HepG2 (cell line): ENCODE measurements at regions not wholly inside any gene's neighbourhood (a gene's known extent, or its start where the extent isn't known, plus 50 kb on each side); places are given as distances from the start of the nearest gene placed in this dataset.

ENCODE experiments used
- CTCF ChIP-seq: sonication (generic); formaldehyde crosslinking; IDR thresholded peaks from 2 replicates; pipeline ENCODE4 v1.5.0; 2020; ENCODE audit warnings: mild to moderate bottlenecking, missing genetic modification reagents, moderate library complexity
- EP300 ChIP-seq, 3 experiments: sonication (generic) in 1 of 3; formaldehyde crosslinking in 1 of 3; IDR thresholded peaks; 2 replicates each; pipeline versions ENCODE4 v1.5.1 to v1.6.1; 2011 to 2020; ENCODE audit warnings: low read depth in 2 of 3, low read length in 2 of 3, borderline replicate concordance in 1 of 3, improper control_type of control experiment in 1 of 3, mild to moderate bottlenecking in 1 of 3, missing genetic modification reagents in 1 of 3, moderate library complexity in 1 of 3
- FOXA3 ChIP-seq: IDR thresholded peaks from 2 replicates; pipeline ENCODE4 v1.6.1; 2016; ENCODE audit warnings: missing genetic modification reagents, missing compliant biosample characterization
- KLF15 ChIP-seq: sonication (generic); formaldehyde crosslinking; IDR thresholded peaks from 2 replicates; pipeline ENCODE4 v1.8.1; 2023; ENCODE audit warnings: borderline replicate concordance, mild to moderate bottlenecking, inconsistent platforms, missing genetic modification reagents, mixed read lengths
- MNT ChIP-seq: fragments of 450-650 bp; IDR thresholded peaks from 2 replicates; pipeline ENCODE4 v1.6.1; 2016
- ZNF496 ChIP-seq: sonication (generic); formaldehyde crosslinking; IDR thresholded peaks from 2 replicates; pipeline ENCODE4 v1.8.1; 2023; ENCODE audit warnings: mild to moderate bottlenecking, moderate library complexity, missing genetic modification reagents; ENCODE audit not compliant: insufficient replicate concordance
- ZNF639 ChIP-seq: conservative IDR thresholded peaks from 2 replicates; pipeline ENCODE4 v1.6.1; 2018; ENCODE audit warnings: missing genetic modification reagents
- TF ChIP-seq, protein P1 (sequence below): sonication (generic); formaldehyde crosslinking; IDR thresholded peaks from 2 replicates; pipeline ENCODE4 v1.4.0; 2020; ENCODE audit warnings: missing genetic modification reagents
- TF ChIP-seq, protein P2 (sequence below): IDR thresholded peaks from 2 replicates; pipeline ENCODE4 v1.6.1; 2018; ENCODE audit warnings: missing genetic modification reagents

DNA sequence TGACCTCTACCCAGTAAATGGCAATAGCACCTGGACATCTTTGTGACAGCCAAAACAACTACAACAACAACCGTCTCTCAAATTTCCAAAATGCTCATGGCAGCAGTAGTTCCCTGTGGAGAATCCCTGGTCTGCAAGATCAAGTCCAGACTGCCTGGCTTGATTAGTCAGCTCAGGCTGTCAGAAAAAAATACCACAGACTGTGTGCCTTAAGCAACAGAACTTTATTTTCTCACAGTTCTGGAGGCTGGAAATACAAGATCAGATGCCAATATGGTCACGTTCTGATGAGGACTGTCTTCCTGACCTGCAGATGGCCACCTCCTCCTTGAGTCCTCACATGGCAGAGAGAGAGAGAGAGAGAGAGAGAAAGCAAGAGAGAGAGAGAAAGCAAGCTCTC lies 52.3 kb upstream of the MOCS2 start:
- TF ChIP-seq, protein P1, sequence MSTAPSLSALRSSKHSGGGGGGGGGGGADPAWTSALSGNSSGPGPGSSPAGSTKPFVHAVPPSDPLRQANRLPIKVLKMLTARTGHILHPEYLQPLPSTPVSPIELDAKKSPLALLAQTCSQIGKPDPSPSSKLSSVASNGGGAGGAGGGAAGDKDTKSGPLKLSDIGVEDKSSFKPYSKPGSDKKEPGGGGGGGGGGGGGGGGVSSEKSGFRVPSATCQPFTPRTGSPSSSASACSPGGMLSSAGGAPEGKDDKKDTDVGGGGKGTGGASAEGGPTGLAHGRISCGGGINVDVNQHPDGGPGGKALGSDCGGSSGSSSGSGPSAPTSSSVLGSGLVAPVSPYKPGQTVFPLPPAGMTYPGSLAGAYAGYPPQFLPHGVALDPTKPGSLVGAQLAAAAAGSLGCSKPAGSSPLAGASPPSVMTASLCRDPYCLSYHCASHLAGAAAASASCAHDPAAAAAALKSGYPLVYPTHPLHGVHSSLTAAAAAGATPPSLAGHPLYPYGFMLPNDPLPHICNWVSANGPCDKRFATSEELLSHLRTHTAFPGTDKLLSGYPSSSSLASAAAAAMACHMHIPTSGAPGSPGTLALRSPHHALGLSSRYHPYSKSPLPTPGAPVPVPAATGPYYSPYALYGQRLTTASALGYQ: no peak
- TF ChIP-seq ZNF496 (no peak), ZNF639 (CRISPR knock-in tag) (no peak), MNT (no peak), KLF15 (CRISPR knock-in tag) (no peak), CTCF (CRISPR knock-in tag) (no peak), EP300 (IDR thresholded peaks at IDR 0.05; ENCODE audit: low read depth in 2 of 2, low read length in 2 of 2) (no peak), EP300 (CRISPR knock-in tag; IDR thresholded peaks at IDR 0.05; ENCODE audit: borderline replicate concordance) (no peak), FOXA3 (CRISPR knock-in tag) (no peak)
- TF ChIP-seq, protein P2, sequence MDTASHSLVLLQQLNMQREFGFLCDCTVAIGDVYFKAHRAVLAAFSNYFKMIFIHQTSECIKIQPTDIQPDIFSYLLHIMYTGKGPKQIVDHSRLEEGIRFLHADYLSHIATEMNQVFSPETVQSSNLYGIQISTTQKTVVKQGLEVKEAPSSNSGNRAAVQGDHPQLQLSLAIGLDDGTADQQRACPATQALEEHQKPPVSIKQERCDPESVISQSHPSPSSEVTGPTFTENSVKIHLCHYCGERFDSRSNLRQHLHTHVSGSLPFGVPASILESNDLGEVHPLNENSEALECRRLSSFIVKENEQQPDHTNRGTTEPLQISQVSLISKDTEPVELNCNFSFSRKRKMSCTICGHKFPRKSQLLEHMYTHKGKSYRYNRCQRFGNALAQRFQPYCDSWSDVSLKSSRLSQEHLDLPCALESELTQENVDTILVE: no peak
